ENCODE measurements at regions not wholly inside any gene's neighbourhood (a gene's known extent, or its start where the extent isn't known, plus 50 kb on each side); places are given as distances from the start of the nearest gene placed in this dataset.

DNA sequence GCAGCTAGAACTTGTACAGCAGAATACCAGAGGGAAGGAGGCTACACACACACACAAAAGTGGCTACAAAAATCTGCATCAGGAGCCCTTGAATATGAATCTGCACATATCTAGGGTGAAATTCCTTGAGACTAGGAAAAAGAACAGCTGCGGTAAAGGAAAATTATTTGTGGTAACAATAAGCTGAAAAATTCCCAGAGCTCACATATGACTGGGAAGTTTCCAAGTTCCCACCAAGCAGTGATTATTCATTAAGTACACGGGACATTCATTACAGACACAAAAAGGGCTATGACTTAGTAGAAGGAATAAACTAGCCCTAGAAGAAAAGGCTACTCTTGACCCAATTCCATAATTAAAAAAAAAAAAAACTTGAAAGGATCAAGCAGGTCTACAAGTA is 149.5 kb upstream of the BACE2 start:
- peaks cover 2 to 8% (median 5%) of the 10 kb centered on the region in 3 donors for H3K27me3 Mint-ChIP-seq (ENCODE audit: low read depth in 3 of 3)

DNA sequence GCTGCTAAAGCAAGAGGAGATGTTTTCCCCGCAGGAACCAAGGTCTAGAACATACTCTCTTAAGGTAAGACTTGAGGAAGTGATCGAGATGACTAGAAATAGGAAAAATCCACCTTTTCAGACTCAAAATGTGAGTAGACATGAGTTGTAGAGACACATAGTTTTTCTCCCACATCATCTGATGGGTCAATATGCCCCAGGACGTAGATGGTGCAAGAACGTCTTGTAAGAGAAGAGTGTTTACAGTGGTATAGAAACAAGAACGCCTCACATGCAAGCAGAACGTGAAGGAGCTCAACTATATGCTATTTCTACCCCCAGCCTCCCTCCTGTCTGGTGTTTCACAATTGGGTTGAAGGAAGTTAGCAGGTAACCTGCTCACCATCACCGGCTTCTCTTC is 144.0 kb upstream of the BACE2 start:
- H3K36me3 Mint-ChIP-seq, result no peaks in the 10 kb centered on the region
- no peaks in the 10 kb centered on the region for H3K4me1 Mint-ChIP-seq
- no peaks in the 10 kb centered on the region for H3K9me3 ChIP-seq (replicated peaks in 1 of 2; ENCODE audit: control insufficient read depth in 1 of 2, insufficient read depth in 1 of 2, low read length in 2 of 2)
- H3K36me3 ChIP-seq (replicated peaks in 1 of 2; ENCODE audit: control insufficient read depth in 1 of 2, insufficient read depth in 2 of 2, low read length in 2 of 2), result no peaks in the 10 kb centered on the region
- peaks cover 2 to 12% (median 7%) of the 10 kb centered on the region in 7 donors for H3K9me3 Mint-ChIP-seq
- H2AFZ ChIP-seq (ENCODE audit: insufficient read depth, low read depth, low read length, poor library complexity, severe bottlenecking), result no peak overlapping the region
- peaks cover 0 to 6% (median 5%) of the 10 kb centered on the region in 3 donors for H3K27me3 Mint-ChIP-seq (ENCODE audit: low read depth in 3 of 3)
- no CpG with 5 or more reads among the region's 7 CpGs for WGBS (ENCODE audit: insufficient coverage)
- H3K27ac Mint-ChIP-seq, result no peak overlapping the region
- no peak overlapping the region for H3K27ac ChIP-seq (ENCODE audit: low read depth in 1 of 2, low read length in 2 of 2)
- H3K4me1 ChIP-seq (ENCODE audit: control insufficient read depth in 1 of 2, insufficient read depth in 2 of 2, low read length in 2 of 2), result no peaks in the 10 kb centered on the region
- H3K27me3 ChIP-seq (ENCODE audit: control insufficient read depth in 2 of 2, insufficient read depth in 2 of 2, low read length in 2 of 2), result no peaks in the 10 kb centered on the region
- no peak overlapping the region for H3K9ac ChIP-seq (ENCODE audit: insufficient read depth, low read length, poor library complexity, severe bottlenecking)
- DNase-seq, result no peak
- H3K4me3 ChIP-seq (replicated peaks in 1 of 3; ENCODE audit: low read depth in 2 of 3, low read length in 3 of 3), result no peak overlapping the region
- no peak overlapping the region for H3K4me3 Mint-ChIP-seq
- TF ChIP-seq, protein P1, sequence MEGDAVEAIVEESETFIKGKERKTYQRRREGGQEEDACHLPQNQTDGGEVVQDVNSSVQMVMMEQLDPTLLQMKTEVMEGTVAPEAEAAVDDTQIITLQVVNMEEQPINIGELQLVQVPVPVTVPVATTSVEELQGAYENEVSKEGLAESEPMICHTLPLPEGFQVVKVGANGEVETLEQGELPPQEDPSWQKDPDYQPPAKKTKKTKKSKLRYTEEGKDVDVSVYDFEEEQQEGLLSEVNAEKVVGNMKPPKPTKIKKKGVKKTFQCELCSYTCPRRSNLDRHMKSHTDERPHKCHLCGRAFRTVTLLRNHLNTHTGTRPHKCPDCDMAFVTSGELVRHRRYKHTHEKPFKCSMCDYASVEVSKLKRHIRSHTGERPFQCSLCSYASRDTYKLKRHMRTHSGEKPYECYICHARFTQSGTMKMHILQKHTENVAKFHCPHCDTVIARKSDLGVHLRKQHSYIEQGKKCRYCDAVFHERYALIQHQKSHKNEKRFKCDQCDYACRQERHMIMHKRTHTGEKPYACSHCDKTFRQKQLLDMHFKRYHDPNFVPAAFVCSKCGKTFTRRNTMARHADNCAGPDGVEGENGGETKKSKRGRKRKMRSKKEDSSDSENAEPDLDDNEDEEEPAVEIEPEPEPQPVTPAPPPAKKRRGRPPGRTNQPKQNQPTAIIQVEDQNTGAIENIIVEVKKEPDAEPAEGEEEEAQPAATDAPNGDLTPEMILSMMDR (IDR thresholded peaks at IDR 0.05), result no peak
- no peak overlapping the region for H3K4me2 ChIP-seq (replicated peaks; ENCODE audit: extremely low read depth, low read length, poor library complexity, severe bottlenecking)
- H4K20me1 ChIP-seq (ENCODE audit: insufficient read depth, low read length), result no peaks in the 10 kb centered on the region
- no peaks in the 10 kb centered on the region for H3K79me2 ChIP-seq (ENCODE audit: insufficient read depth, low read length)
- intact Hi-C loops (cut with micrococcal nuclease), result no loop called here

More for the DNA sequence above, 149.5 kb upstream of the BACE2 start:
- Histone ChIP-seq H3K79me2 (ENCODE audit: insufficient read depth, low read length) (no peaks in the 10 kb centered on the region), H4K20me1 (ENCODE audit: insufficient read depth, low read length) (no peaks in the 10 kb centered on the region), H3K4me3 (replicated peaks in 1 of 3; ENCODE audit: low read depth in 2 of 3, low read length in 3 of 3) (no peak overlapping the region), H3K9me3 (replicated peaks in 1 of 2; ENCODE audit: control insufficient read depth in 1 of 2, insufficient read depth in 1 of 2, low read length in 2 of 2) (no peaks in the 10 kb centered on the region), H3K36me3 (replicated peaks in 1 of 2; ENCODE audit: control insufficient read depth in 1 of 2, insufficient read depth in 2 of 2, low read length in 2 of 2) (no peaks in the 10 kb centered on the region), H3K27ac (ENCODE audit: low read depth in 1 of 2, low read length in 2 of 2) (no peak overlapping the region), H3K4me2 (replicated peaks; ENCODE audit: extremely low read depth, low read length, poor library complexity, severe bottlenecking) (no peak overlapping the region), H3K9ac (ENCODE audit: insufficient read depth, low read length, poor library complexity, severe bottlenecking) (no peak overlapping the region), H3K4me1 (ENCODE audit: control insufficient read depth in 1 of 2, insufficient read depth in 2 of 2, low read length in 2 of 2) (no peaks in the 10 kb centered on the region), H2AFZ (ENCODE audit: insufficient read depth, low read depth, low read length, poor library complexity, severe bottlenecking) (no peak overlapping the region), H3K27me3 (ENCODE audit: control insufficient read depth in 2 of 2, insufficient read depth in 2 of 2, low read length in 2 of 2) (no peaks in the 10 kb centered on the region)
- H3K36me3 Mint-ChIP-seq, result no peaks in the 10 kb centered on the region
- WGBS (ENCODE audit: insufficient coverage), result no CpG with 5 or more reads among the region's 2 CpGs
- H3K9me3 Mint-ChIP-seq, result peaks cover 0 to 9% (median 2%) of the 10 kb centered on the region in 7 donors
- no peak overlapping the region for H3K27ac Mint-ChIP-seq
- H3K4me3 Mint-ChIP-seq, result no peak overlapping the region
- intact Hi-C loops (cut with micrococcal nuclease), result no loop called here
- TF ChIP-seq, protein P1 (IDR thresholded peaks at IDR 0.05), result no peak
- DNase-seq, result no peak
- H3K4me1 Mint-ChIP-seq, result no peaks in the 10 kb centered on the region
